CD4-positive, alpha-beta T cell treated with Interleukin-12 subunit alpha and Interleukin-12 subunit beta, for 1 hour (primary cell): ENCODE measurements at regions not wholly inside any gene's neighbourhood (a gene's known extent, or its start where the extent isn't known, plus 50 kb on each side); places are given as distances from the start of the nearest gene placed in this dataset.

Experiments used
- DNase-seq: peaks from one replicate; pipeline ENCODE4 v3.0.0-alpha.2; 2020

GRCh38 chr7:22622116-22622785 is 104.7 kb upstream of the IL6 start:
- DNase-seq = no peak

- no peak for DNase-seq
Observed at GRCh38 chr7:22618528-22618927, 108.5 kb upstream of the IL6 start.

- no peak for DNase-seq
Observed at GRCh38 chr7:22617166-22617565, 109.8 kb upstream of the IL6 start.

GRCh38 chr7:22613496-22613895 is 113.5 kb upstream of the IL6 start:
- no peak for DNase-seq

GRCh38 chr7:22612776-22613175 is 112.8 kb upstream of the STEAP1B start:
- no peak for DNase-seq

- DNase-seq = no peak
Observed at GRCh38 chr7:22611758-22612079, 111.7 kb upstream of the STEAP1B start.

- DNase-seq = no peak
Observed at GRCh38 chr7:22610951-22611757, 111.2 kb upstream of the STEAP1B start.

GRCh38 chr7:22610263-22610662 is 110.3 kb upstream of the STEAP1B start:
- no peak for DNase-seq

GRCh38 chr7:22607180-22607579 is 107.2 kb upstream of the STEAP1B start:
- DNase-seq = no peak

- no peak for DNase-seq
Observed at GRCh38 chr7:22604246-22604645, 104.3 kb upstream of the STEAP1B start.

- DNase-seq = no peak
Observed at GRCh38 chr7:22601812-22602565, 102.0 kb upstream of the STEAP1B start.

GRCh38 chr7:22601408-22601807 is 101.4 kb upstream of the STEAP1B start:
- DNase-seq = no peak

GRCh38 chr7:22601003-22601402 is 101.0 kb upstream of the STEAP1B start:
- DNase-seq = no peak

GRCh38 chr7:22598318-22598920 is 98.4 kb upstream of the STEAP1B start:
- DNase-seq = no peak

- DNase-seq = no peak
Observed at GRCh38 chr7:22597844-22598243, 97.9 kb upstream of the STEAP1B start.

- no peak for DNase-seq
Observed at GRCh38 chr7:22596763-22597400, 96.9 kb upstream of the STEAP1B start.

- no peak for DNase-seq
Observed at GRCh38 chr7:22594020-22594419, 94.0 kb upstream of the STEAP1B start.

- DNase-seq = no peak
Observed at GRCh38 chr7:22591271-22591670, 91.3 kb upstream of the STEAP1B start.

- no peak for DNase-seq
Observed at GRCh38 chr7:22589641-22590201, 89.7 kb upstream of the STEAP1B start.

GRCh38 chr7:22588351-22588750 is 88.4 kb upstream of the STEAP1B start:
- DNase-seq = no peak

GRCh38 chr7:22587322-22587721 is 87.3 kb upstream of the STEAP1B start:
- DNase-seq = no peak

- no peak for DNase-seq
Observed at GRCh38 chr7:22586786-22587140, 86.8 kb upstream of the STEAP1B start.
